ENCODE measurements at regions not wholly inside any gene's neighbourhood (a gene's known extent, or its start where the extent isn't known, plus 50 kb on each side); places are given as distances from the start of the nearest gene placed in this dataset.
A peak's percentile ranks its signal among the peaks of the same experiment; 100 is the strongest.
"Not testable (repeated sequence)": the region's sequence is repeated elsewhere in the genome, so short reads cannot be mapped to it uniquely, and the experiment has no call there.

- no peak overlapping the region for H3K27ac ChIP-seq
- peaks cover 3% of the 10 kb centered on the region; the same call in 1 of the 2 replicates for H3K27me3 ChIP-seq (replicated peaks)
- H3K9me3 ChIP-seq (replicated peaks), result no peaks in the 10 kb centered on the region
- no peak overlapping the region for H3K4me3 ChIP-seq
- DNase-seq (ENCODE audit: low read depth in 1 of 2, low spot score in 2 of 2), result no peak
- no peaks in the 10 kb centered on the region for H3K36me3 ChIP-seq
- no peaks in the 10 kb centered on the region for H3K4me1 ChIP-seq (replicated peaks)
These were observed 460.3 kb downstream of the GPAT3 start for GRCh38 chr4:83996254-83996653.

- Histone ChIP-seq H3K36me3 (no peaks in the 10 kb centered on the region), H3K9me3 (replicated peaks) (no peaks in the 10 kb centered on the region), H3K27ac (no peak overlapping the region), H3K4me3 (no peak overlapping the region), H3K27me3 (replicated peaks) (no peaks in the 10 kb centered on the region; the same call in 1 of the 2 replicates), H3K4me1 (replicated peaks) (no peaks in the 10 kb centered on the region)
- no peak for DNase-seq (ENCODE audit: low read depth in 1 of 2, low spot score in 2 of 2)
These were observed 457.9 kb downstream of the GPAT3 start for GRCh38 chr4:83993774-83994173.

- no peaks in the 10 kb centered on the region for H3K4me1 ChIP-seq (replicated peaks)
- H3K27me3 ChIP-seq (replicated peaks), result no peaks in the 10 kb centered on the region
- H3K27ac ChIP-seq, result no peak overlapping the region
- no peaks in the 10 kb centered on the region for H3K36me3 ChIP-seq
- no peak for DNase-seq (ENCODE audit: low read depth in 1 of 2, low spot score in 2 of 2)
- no peaks in the 10 kb centered on the region for H3K9me3 ChIP-seq (replicated peaks)
- H3K4me3 ChIP-seq, result no peak overlapping the region
These were observed 453.9 kb downstream of the GPAT3 start for GRCh38 chr4:83989835-83990234.

- Histone ChIP-seq H3K27me3 (replicated peaks) (no peaks in the 10 kb centered on the region), H3K27ac (no peak overlapping the region), H3K4me1 (replicated peaks) (no peaks in the 10 kb centered on the region), H3K9me3 (replicated peaks) (no peaks in the 10 kb centered on the region), H3K36me3 (no peaks in the 10 kb centered on the region), H3K4me3 (no peak overlapping the region)
- no peak for DNase-seq (ENCODE audit: low read depth in 1 of 2, low spot score in 2 of 2)
These were observed 445.2 kb downstream of the GPAT3 start for GRCh38 chr4:83981156-83981555.

GRCh38 chr4:83979773-83980172 is 443.9 kb downstream of the GPAT3 start:
- no peak overlapping the region for H3K4me3 ChIP-seq
- DNase-seq (ENCODE audit: low read depth in 1 of 2, low spot score in 2 of 2), result no peak
- no peaks in the 10 kb centered on the region for H3K9me3 ChIP-seq (replicated peaks)
- no peak overlapping the region for H3K27ac ChIP-seq
- H3K27me3 ChIP-seq (replicated peaks), result 0 out of 2 replicates have a peak, but pooled peaks cover 5% of the 10 kb centered on the region
- no peaks in the 10 kb centered on the region for H3K4me1 ChIP-seq (replicated peaks)
- H3K36me3 ChIP-seq, result no peaks in the 10 kb centered on the region

GRCh38 chr4:83974111-83974780 is 438.3 kb downstream of the GPAT3 start:
- 0 out of 2 replicates have a peak, but pooled peaks cover 5% of the 10 kb centered on the region for H3K27me3 ChIP-seq (replicated peaks)
- H3K9me3 ChIP-seq (replicated peaks), result no peaks in the 10 kb centered on the region
- no peaks in the 10 kb centered on the region for H3K36me3 ChIP-seq
- H3K4me3 ChIP-seq, result no peak overlapping the region
- H3K4me1 ChIP-seq (replicated peaks), result no peaks in the 10 kb centered on the region
- no peak for DNase-seq (ENCODE audit: low read depth in 1 of 2, low spot score in 2 of 2)
- H3K27ac ChIP-seq, result no peak overlapping the region

- Histone ChIP-seq H3K27me3 (replicated peaks) (peaks cover 7% of the 10 kb centered on the region), H3K9me3 (replicated peaks) (no peaks in the 10 kb centered on the region), H3K4me1 (replicated peaks) (no peaks in the 10 kb centered on the region), H3K27ac (no peak overlapping the region), H3K36me3 (no peaks in the 10 kb centered on the region), H3K4me3 (no peak overlapping the region)
- DNase-seq (ENCODE audit: low read depth in 1 of 2, low spot score in 2 of 2), result no peak
These were observed 429.2 kb downstream of the GPAT3 start for GRCh38 chr4:83964996-83965541.

GRCh38 chr4:83962492-83962891 is 426.6 kb downstream of the GPAT3 start:
- DNase-seq (ENCODE audit: low read depth in 1 of 2, low spot score in 2 of 2), result no peak
- H3K36me3 ChIP-seq, result no peaks in the 10 kb centered on the region
- H3K9me3 ChIP-seq (replicated peaks), result no peaks in the 10 kb centered on the region; the same call in 1 of the 2 replicates
- H3K27me3 ChIP-seq (replicated peaks), result no peaks in the 10 kb centered on the region
- no peak overlapping the region for H3K4me3 ChIP-seq
- H3K27ac ChIP-seq, result no peak overlapping the region
- H3K4me1 ChIP-seq (replicated peaks), result no peaks in the 10 kb centered on the region

GRCh38 chr4:83961575-83961974 is 425.7 kb downstream of the GPAT3 start:
- H3K4me3 ChIP-seq, result no peak overlapping the region
- no peak overlapping the region for H3K27ac ChIP-seq
- peak in 1 of 2 experiments; percentile 37 for DNase-seq (ENCODE audit: low read depth in 1 of 2, low spot score in 2 of 2)
- no peaks in the 10 kb centered on the region for H3K4me1 ChIP-seq (replicated peaks)
- no peaks in the 10 kb centered on the region for H3K36me3 ChIP-seq
- H3K27me3 ChIP-seq (replicated peaks), result no peaks in the 10 kb centered on the region
- H3K9me3 ChIP-seq (replicated peaks), result no peaks in the 10 kb centered on the region; the same call in 1 of the 2 replicates

GRCh38 chr4:83959160-83959559 is 423.3 kb downstream of the GPAT3 start:
- no peak for DNase-seq (ENCODE audit: low read depth in 1 of 2, low spot score in 2 of 2)
- Histone ChIP-seq H3K9me3 (replicated peaks) (no peaks in the 10 kb centered on the region; the same call in 1 of the 2 replicates), H3K4me1 (replicated peaks) (no peaks in the 10 kb centered on the region), H3K36me3 (no peaks in the 10 kb centered on the region), H3K27ac (no peak overlapping the region), H3K4me3 (no peak overlapping the region), H3K27me3 (replicated peaks) (no peaks in the 10 kb centered on the region)

- Histone ChIP-seq H3K27ac (no peak overlapping the region), H3K9me3 (replicated peaks) (no peaks in the 10 kb centered on the region)
These were observed 411.9 kb downstream of the GPAT3 start for GRCh38 chr4:83947830-83948193.

GRCh38 chr4:83947125-83947829 is 411.4 kb downstream of the GPAT3 start:
- no peaks in the 10 kb centered on the region for H3K36me3 ChIP-seq
- H3K27ac ChIP-seq, result no peak overlapping the region
- no peaks in the 10 kb centered on the region for H3K4me1 ChIP-seq (replicated peaks)
- no peak overlapping the region for H3K4me3 ChIP-seq
- H3K27me3 ChIP-seq (replicated peaks), result no peaks in the 10 kb centered on the region
- DNase-seq (ENCODE audit: low read depth in 1 of 2, low spot score in 2 of 2), result no peak
- H3K9me3 ChIP-seq (replicated peaks), result no peaks in the 10 kb centered on the region

More at GRCh38 chr4:83947830-83948193, 411.9 kb downstream of the GPAT3 start:
- Histone ChIP-seq H3K36me3 (no peaks in the 10 kb centered on the region), H3K27me3 (replicated peaks) (no peaks in the 10 kb centered on the region), H3K4me1 (replicated peaks) (no peaks in the 10 kb centered on the region), H3K4me3 (no peak overlapping the region)
- no peak for DNase-seq (ENCODE audit: low read depth in 1 of 2, low spot score in 2 of 2)

GRCh38 chr4:83943691-83944090 is 407.8 kb downstream of the GPAT3 start:
- H3K27me3 ChIP-seq (replicated peaks); H3K27ac ChIP-seq; H3K4me3 ChIP-seq; H3K9me3 ChIP-seq (replicated peaks); H3K36me3 ChIP-seq; DNase-seq (ENCODE audit: low read depth in 1 of 2, low spot score in 2 of 2); H3K4me1 ChIP-seq (replicated peaks): not testable (repeated sequence)

GRCh38 chr4:83932750-83933391 is 397.0 kb downstream of the GPAT3 start:
- Histone ChIP-seq H3K27ac (no peak overlapping the region), H3K27me3 (replicated peaks) (no peaks in the 10 kb centered on the region), H3K4me3 (no peak overlapping the region), H3K36me3 (no peaks in the 10 kb centered on the region), H3K9me3 (replicated peaks) (no peaks in the 10 kb centered on the region), H3K4me1 (replicated peaks) (no peaks in the 10 kb centered on the region)
- DNase-seq (ENCODE audit: low read depth in 1 of 2, low spot score in 2 of 2), result no peak

Data from SJSA1 (cell line).